Stomach (tissue), 8 donors: ENCODE measurements at regions not wholly inside any gene's neighbourhood (a gene's known extent, or its start where the extent isn't known, plus 50 kb on each side); places are given as distances from the start of the nearest gene placed in this dataset.
"Not testable (repeated sequence)": the region's sequence is repeated elsewhere in the genome, so short reads cannot be mapped to it uniquely, and the experiment has no call there.

Experiments used
- DNase-seq, 2 donors: peaks; one replicate each; pipeline versions ENCODE4 v3.0.0 to v3.0.0-alpha.2; 2013 to 2019
- H3K27ac ChIP-seq, 5 donors: fragments of 200-600 bp in 4 of 5; sonication (generic) in 4 of 5; one replicate each; pipeline ENCODE4 v1.5.1; 2013 to 2019; ENCODE audit warnings: mild to moderate bottlenecking in 1 of 5, moderate library complexity in 1 of 5
- H3K27me3 ChIP-seq, 3 donors: fragments of 200-600 bp; sonication (generic); one replicate each; pipeline ENCODE4 v1.5.1; 2017 to 2019; ENCODE audit warnings: mixed run types in 1 of 3
- H3K36me3 ChIP-seq, 4 donors: fragments of 200-600 bp; sonication (generic); 1 replicate in 3 of 4; 2 replicates in 1 of 4; pipeline ENCODE4 v1.5.1; 2016 to 2019
- H3K4me1 ChIP-seq, 4 donors: fragments of 200-600 bp; sonication (generic); one replicate each; pipeline ENCODE4 v1.5.1; 2016 to 2019
- H3K4me3 ChIP-seq, 4 donors: fragments of 200-600 bp; sonication (generic) in 3 of 4; one replicate each; pipeline ENCODE4 v1.5.1; 2016 to 2019; ENCODE audit warnings: mild to moderate bottlenecking in 1 of 4
- H3K9me3 ChIP-seq, 4 donors: fragments of 200-600 bp; sonication (generic); one replicate each; pipeline ENCODE4 v1.5.1; 2016 to 2019
- EP300 ChIP-seq: sonication (generic); formaldehyde crosslinking; IDR thresholded peaks from one replicate; pipeline ENCODE4 v1.6.1; 2017; ENCODE audit warnings: antibody characterized with exemption
- POLR2A ChIP-seq, 4 donors: fragments of 450-650 bp; IDR thresholded peaks; one replicate each; pipeline ENCODE4 v1.6.1; 2016; ENCODE audit warnings: antibody characterized with exemption in 4 of 4, control low read depth in 2 of 4, mild to moderate bottlenecking in 1 of 4, moderate library complexity in 1 of 4
- POLR2AphosphoS5 ChIP-seq, 3 donors: sonication (generic); formaldehyde crosslinking; IDR thresholded peaks; one replicate each; pipeline ENCODE4 v1.6.1; 2016; ENCODE audit warnings: antibody characterized with exemption in 3 of 3
- WGBS, 5 donors: extraction: QIAGEN DNeasy Blood & Tissue Kit in 3 of 5; methylation state at CpG; one replicate each; pipeline versions ENCODE4 v1.1.5 to v1.1.7; 2013 to 2018; 5-methylcytosine and 5-hydroxymethylcytosine counted together
- intact Hi-C: fragments of 100-400 bp; cut with DNase I; formaldehyde crosslinking; loops from one replicate; pipeline ENCODE4 v1.15.1; 2023; ENCODE audit warnings: low total_unique reads
- TF ChIP-seq, protein P1 (sequence below), 7 experiments: fragments of 450-650 bp in 4 of 7; fragments of 200-600 bp in 3 of 7; sonication (generic) in 3 of 7; IDR thresholded peaks; one replicate each; pipeline ENCODE4 v1.5.1; 2016 to 2019; ENCODE audit warnings: antibody characterized with exemption in 7 of 7, control low read depth in 2 of 7, mild to moderate bottlenecking in 1 of 7
- donor health status: healthy with polysubstance abuse.
- donor health status: Bipolar disorder and iron deficiency.
- donor health status: healthy.

DNA sequence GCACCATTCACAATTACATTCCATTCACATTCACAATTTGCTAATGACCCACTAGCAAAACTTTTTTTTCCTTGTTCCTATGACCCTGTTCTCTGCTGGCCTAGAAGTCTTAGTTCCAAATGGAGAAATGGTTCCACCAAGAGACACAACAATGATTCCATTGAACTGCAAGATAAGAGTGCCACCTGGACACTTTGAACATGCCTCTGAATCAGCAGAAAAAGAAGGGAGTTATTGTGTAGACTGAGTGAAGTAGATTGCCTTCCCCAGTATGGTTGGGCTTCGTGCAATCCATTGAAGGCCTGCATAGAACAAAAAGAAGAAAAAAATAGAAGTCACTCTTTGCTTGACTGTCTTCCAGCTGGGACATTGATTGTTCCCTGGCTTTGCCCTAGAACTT, 133.8 kb upstream of the PMCH start:
- Histone ChIP-seq H3K9me3 (no peaks in the 10 kb centered on the region), H3K27me3 (no peaks in the 10 kb centered on the region), H3K4me1 (no peaks in the 10 kb centered on the region), H3K36me3 (no peaks in the 10 kb centered on the region), H3K4me3 (no peak overlapping the region), H3K27ac (no peak overlapping the region)
- intact Hi-C loops: no loop called here
- no peak for TF ChIP-seq EP300
- TF ChIP-seq, protein P1, sequence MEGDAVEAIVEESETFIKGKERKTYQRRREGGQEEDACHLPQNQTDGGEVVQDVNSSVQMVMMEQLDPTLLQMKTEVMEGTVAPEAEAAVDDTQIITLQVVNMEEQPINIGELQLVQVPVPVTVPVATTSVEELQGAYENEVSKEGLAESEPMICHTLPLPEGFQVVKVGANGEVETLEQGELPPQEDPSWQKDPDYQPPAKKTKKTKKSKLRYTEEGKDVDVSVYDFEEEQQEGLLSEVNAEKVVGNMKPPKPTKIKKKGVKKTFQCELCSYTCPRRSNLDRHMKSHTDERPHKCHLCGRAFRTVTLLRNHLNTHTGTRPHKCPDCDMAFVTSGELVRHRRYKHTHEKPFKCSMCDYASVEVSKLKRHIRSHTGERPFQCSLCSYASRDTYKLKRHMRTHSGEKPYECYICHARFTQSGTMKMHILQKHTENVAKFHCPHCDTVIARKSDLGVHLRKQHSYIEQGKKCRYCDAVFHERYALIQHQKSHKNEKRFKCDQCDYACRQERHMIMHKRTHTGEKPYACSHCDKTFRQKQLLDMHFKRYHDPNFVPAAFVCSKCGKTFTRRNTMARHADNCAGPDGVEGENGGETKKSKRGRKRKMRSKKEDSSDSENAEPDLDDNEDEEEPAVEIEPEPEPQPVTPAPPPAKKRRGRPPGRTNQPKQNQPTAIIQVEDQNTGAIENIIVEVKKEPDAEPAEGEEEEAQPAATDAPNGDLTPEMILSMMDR (IDR thresholded peaks at IDR 0.05): no peak
- TF ChIP-seq POLR2A (IDR thresholded peaks at IDR 0.05): no peak
- no peak for TF ChIP-seq POLR2AphosphoS5 (IDR thresholded peaks at IDR 0.05)
- WGBS, 5 donors: 35 to 56% (median 50%) methylated on average over 1 of the region's 1 CpG
- no peak for DNase-seq

DNA sequence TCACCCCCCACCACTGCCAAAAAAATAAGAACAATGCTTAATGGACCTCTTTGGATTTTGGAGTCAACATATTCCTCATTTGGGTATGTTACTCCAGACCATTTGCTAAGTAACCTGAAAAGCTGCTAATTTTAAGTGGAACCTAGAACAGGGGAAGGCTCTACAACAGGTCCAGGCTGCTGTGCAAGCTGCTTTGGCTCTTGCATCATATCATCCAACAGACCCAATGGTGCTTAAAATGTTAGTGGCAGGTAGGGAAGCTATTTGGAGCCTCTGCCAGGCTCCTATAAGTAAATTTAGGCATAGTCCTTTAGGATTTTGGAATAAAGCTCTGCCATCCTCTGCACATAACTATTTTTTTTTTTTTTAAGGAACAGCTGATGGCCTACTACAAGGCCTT, 132.2 kb upstream of the PMCH start:
- H3K27ac ChIP-seq: no peak overlapping the region
- no peak for DNase-seq
- no peaks in the 10 kb centered on the region for H3K9me3 ChIP-seq
- H3K4me3 ChIP-seq: no peak overlapping the region
- H3K27me3 ChIP-seq: no peaks in the 10 kb centered on the region
- intact Hi-C loops: no loop called here
- no peaks in the 10 kb centered on the region for H3K36me3 ChIP-seq
- TF ChIP-seq EP300 (no peak), POLR2AphosphoS5 (IDR thresholded peaks at IDR 0.05) (no peak), POLR2A (IDR thresholded peaks at IDR 0.05) (no peak)
- TF ChIP-seq, protein P1 (IDR thresholded peaks at IDR 0.05): no peak
- no peaks in the 10 kb centered on the region for H3K4me1 ChIP-seq

DNA sequence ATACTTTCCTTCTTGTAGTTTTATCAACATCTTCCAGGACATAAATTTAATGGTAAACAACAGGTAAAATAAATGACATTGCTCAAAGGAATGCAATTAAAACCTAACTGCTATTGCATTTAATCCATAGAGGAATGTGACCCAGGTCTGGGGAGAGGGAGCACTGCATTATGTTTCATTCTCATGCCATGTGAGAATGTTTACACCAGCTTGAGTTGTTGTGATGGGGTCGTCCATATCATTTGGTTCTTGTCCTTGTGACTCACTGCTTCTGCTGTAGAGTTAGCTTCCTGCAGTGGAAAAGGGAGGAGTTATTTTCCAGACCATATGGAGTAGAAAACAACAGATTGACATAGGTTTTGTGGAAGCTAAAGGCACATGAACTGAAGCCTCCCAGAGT, 129.3 kb upstream of the PMCH start:
- no peak for DNase-seq
- no peak overlapping the region for H3K4me3 ChIP-seq
- H3K4me1 ChIP-seq: no peaks in the 10 kb centered on the region
- intact Hi-C loops: no loop called here
- no peak overlapping the region for H3K27ac ChIP-seq
- H3K27me3 ChIP-seq: no peaks in the 10 kb centered on the region
- no peaks in the 10 kb centered on the region for H3K9me3 ChIP-seq
- H3K36me3 ChIP-seq: no peaks in the 10 kb centered on the region
- TF ChIP-seq POLR2A (IDR thresholded peaks at IDR 0.05) (no peak), POLR2AphosphoS5 (IDR thresholded peaks at IDR 0.05) (no peak), EP300 (no peak)
- TF ChIP-seq, protein P1 (IDR thresholded peaks at IDR 0.05): no peak
- 0 to 17% (median 12%) methylated on average over 1 of the region's 1 CpG for WGBS, 5 donors

DNA sequence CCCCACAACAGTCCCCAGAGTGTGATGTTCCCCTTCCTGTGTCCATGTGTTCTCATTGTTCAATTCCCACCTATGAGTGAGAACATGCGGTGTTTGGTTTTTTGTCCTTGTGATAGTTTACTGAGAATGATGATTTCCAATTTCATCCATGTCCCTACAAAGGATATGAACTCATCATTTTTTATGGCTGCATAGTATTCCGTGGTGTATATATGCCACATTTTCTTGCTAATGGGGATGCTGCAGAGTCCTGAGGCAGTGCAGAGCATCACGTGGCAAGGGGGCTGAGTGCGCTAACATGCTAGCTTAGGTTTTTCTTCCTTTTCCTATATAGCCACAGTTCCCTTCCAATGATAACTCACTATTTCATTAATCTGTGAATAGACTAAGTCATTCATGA, 127.5 kb upstream of the PMCH start:
- H3K4me3 ChIP-seq, H3K4me1 ChIP-seq, H3K36me3 ChIP-seq, H3K9me3 ChIP-seq, H3K27me3 ChIP-seq, DNase-seq, intact Hi-C loops, H3K27ac ChIP-seq: not testable (repeated sequence)
- WGBS, 5 donors: 90 to 97% (median 95%) methylated on average over 3 to 4 of the region's 4 CpGs

GRCh38 chr12:102323799-102324198, 126.2 kb upstream of the PMCH start:
- 43 to 80% (median 60%) methylated on average over 1 of the region's 1 CpG for WGBS, 5 donors

More at GRCh38 chr12:102323799-102324198, 126.2 kb upstream of the PMCH start:
- Histone ChIP-seq H3K27me3 (no peaks in the 10 kb centered on the region), H3K4me1 (no peaks in the 10 kb centered on the region), H3K36me3 (no peaks in the 10 kb centered on the region), H3K27ac (no peak overlapping the region), H3K9me3 (peaks cover 0 to 5% (median 0%) of the 10 kb centered on the region in 4 donors), H3K4me3 (no peak overlapping the region)
- intact Hi-C loops: no loop called here
- no peak for TF ChIP-seq EP300
- TF ChIP-seq POLR2AphosphoS5 (IDR thresholded peaks at IDR 0.05): no peak
- TF ChIP-seq POLR2A (IDR thresholded peaks at IDR 0.05): no peak
- TF ChIP-seq, protein P1 (IDR thresholded peaks at IDR 0.05): no peak
- DNase-seq: no peak
